Muscle layer of duodenum (tissue), 2 donors: ENCODE measurements at regions not wholly inside any gene's neighbourhood (a gene's known extent, or its start where the extent isn't known, plus 50 kb on each side); places are given as distances from the start of the nearest gene placed in this dataset.
"Not testable (repeated sequence)": the region's sequence is repeated elsewhere in the genome, so short reads cannot be mapped to it uniquely, and the experiment has no call there.

Experiments used
- H3K27ac ChIP-seq: one replicate; pipeline ENCODE4 v1.7.0; 2013; ENCODE audit warnings: mild to moderate bottlenecking, low read length
- H3K27me3 ChIP-seq: one replicate; pipeline ENCODE4 v1.7.0; 2013; ENCODE audit warnings: low read depth, mild to moderate bottlenecking, control low read depth, low read length
- H3K36me3 ChIP-seq, 2 donors: one replicate each; pipeline ENCODE4 v1.7.0; 2013; ENCODE audit warnings: low read length in 2 of 2, control low read depth in 1 of 2, mild to moderate bottlenecking in 1 of 2; ENCODE audit not compliant: insufficient read depth in 2 of 2, control insufficient read depth in 1 of 2
- H3K4me1 ChIP-seq, 2 donors: one replicate each; pipeline ENCODE4 v1.7.0; 2013; ENCODE audit warnings: low read length in 2 of 2, mild to moderate bottlenecking in 2 of 2, control low read depth in 1 of 2, moderate library complexity in 1 of 2; ENCODE audit not compliant: insufficient read depth in 2 of 2, control insufficient read depth in 1 of 2
- H3K4me3 ChIP-seq, 2 donors: one replicate each; pipeline ENCODE4 v1.7.0; 2013; ENCODE audit warnings: low read length in 2 of 2, low read depth in 1 of 2, mild to moderate bottlenecking in 1 of 2
- H3K9me3 ChIP-seq, 2 donors: one replicate each; pipeline ENCODE4 v1.7.0; 2013; ENCODE audit warnings: low read length in 2 of 2, control low read depth in 1 of 2, mild to moderate bottlenecking in 1 of 2; ENCODE audit not compliant: control insufficient read depth in 1 of 2
- donor health status: healthy.

- not testable (repeated sequence) for H3K4me3 ChIP-seq, H3K9me3 ChIP-seq, H3K27me3 ChIP-seq, H3K27ac ChIP-seq, H3K36me3 ChIP-seq, H3K4me1 ChIP-seq
Measured at GRCh38 chr9:39533763-39534548, 178.5 kb downstream of the SPATA31A1 start.

DNA sequence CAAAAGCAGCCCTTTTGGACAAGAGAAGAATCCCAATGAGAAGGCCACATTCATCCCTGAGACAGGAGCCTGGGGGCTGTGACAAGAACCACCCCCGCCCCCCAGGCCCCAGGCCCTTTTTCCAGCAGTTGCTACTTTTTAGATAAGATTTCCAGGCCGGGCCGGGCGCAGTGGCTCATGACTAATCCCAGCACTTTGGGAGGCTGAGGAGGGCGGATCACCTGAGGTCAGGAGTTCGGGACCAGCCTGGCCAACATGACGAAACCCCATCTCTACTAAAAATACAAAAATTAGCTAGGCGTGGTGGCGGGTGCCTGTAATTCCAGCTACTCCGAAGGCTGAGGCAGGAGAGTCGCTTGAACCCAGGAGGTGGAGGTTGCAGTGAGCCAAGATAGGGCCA lies 179.4 kb downstream of the SPATA31A1 start:
- not testable (repeated sequence) for H3K36me3 ChIP-seq, H3K4me3 ChIP-seq, H3K4me1 ChIP-seq, H3K9me3 ChIP-seq, H3K27me3 ChIP-seq, H3K27ac ChIP-seq

DNA sequence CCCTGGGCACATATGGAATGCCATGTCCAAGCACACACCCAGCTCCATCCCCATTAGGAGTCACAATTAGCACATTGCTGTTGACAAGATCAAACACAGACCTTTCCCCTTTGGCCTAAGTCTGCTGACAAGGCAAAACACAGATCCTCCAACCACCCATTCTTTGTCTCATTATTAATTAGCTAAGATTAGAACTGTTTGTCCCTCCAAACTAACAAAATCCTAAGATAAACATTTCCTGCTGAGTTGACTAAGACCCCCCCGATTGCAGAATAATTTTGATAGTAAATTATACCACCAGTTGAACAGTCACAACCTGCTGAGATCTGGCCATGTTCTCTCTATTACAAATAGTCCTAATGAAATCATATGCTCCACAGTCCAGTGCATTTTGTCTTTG lies 186.7 kb downstream of the SPATA31A1 start:
- H3K27ac ChIP-seq, H3K27me3 ChIP-seq, H3K4me1 ChIP-seq, H3K36me3 ChIP-seq, H3K4me3 ChIP-seq, H3K9me3 ChIP-seq: not testable (repeated sequence)

- H3K27ac ChIP-seq, H3K9me3 ChIP-seq, H3K4me3 ChIP-seq, H3K27me3 ChIP-seq, H3K4me1 ChIP-seq, H3K36me3 ChIP-seq: not testable (repeated sequence)
Measured at GRCh38 chr9:39545079-39545478, 189.6 kb downstream of the SPATA31A1 start.

GRCh38 chr9:39550573-39550972 lies 195.1 kb downstream of the SPATA31A1 start:
- H3K4me1 ChIP-seq, H3K27me3 ChIP-seq, H3K9me3 ChIP-seq, H3K27ac ChIP-seq, H3K36me3 ChIP-seq, H3K4me3 ChIP-seq: not testable (repeated sequence)

- not testable (repeated sequence) for H3K27me3 ChIP-seq, H3K36me3 ChIP-seq, H3K4me1 ChIP-seq, H3K9me3 ChIP-seq, H3K4me3 ChIP-seq, H3K27ac ChIP-seq
Measured at GRCh38 chr9:39551544-39551943, 196.1 kb downstream of the SPATA31A1 start.

DNA sequence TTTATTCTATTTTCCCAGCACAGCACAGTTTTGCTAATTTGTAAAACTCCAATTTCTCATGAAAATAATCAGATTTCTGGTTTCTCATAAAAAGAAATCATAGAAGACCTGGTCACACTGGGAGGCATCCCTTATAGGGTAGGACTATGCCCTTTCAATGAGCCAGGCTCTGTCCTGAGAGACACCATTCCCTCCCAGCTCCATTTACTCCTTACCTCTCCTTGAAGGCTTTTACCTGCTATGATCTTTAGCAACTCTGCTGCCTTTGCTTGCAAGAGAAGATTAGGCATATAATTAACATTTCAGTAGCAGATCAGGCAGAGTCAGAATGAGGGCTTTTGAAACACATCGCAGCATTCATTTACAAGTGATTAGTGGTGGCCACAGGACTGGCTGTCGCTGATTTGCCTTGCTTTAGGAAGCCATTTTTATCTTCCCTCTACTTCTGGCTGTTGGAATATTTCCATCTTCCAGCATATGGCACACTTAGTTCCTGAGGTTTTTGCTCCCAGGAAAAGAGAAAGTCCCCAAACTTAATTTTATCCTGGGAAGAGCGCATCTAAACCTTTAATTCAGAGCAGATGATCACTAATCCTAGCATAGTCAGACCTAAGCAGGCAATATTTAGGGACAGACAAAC lies 196.9 kb downstream of the SPATA31A1 start:
- H3K36me3 ChIP-seq, H3K4me1 ChIP-seq, H3K27me3 ChIP-seq, H3K9me3 ChIP-seq, H3K4me3 ChIP-seq, H3K27ac ChIP-seq: not testable (repeated sequence)

DNA sequence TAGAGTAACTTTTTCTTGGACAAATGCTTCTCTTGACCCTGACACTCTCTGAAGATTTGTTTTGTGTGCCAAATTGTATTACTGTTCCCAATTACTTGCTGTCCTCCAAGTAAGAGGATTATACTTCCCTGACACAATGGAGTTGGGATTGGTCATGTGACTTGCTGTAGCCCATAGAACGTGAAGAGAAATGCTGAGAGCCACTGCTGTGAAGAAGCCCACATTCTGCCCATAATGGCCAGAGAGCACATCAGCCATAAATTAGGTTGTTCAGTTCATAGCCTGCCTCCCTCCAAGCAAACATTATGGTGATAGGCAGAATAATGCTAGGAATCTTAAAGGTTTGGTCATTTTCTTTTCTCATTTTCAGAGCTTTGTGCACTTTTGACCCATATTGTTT lies 198.9 kb downstream of the SPATA31A1 start:
- H3K27me3 ChIP-seq, H3K4me1 ChIP-seq, H3K27ac ChIP-seq, H3K4me3 ChIP-seq, H3K36me3 ChIP-seq, H3K9me3 ChIP-seq: not testable (repeated sequence)

DNA sequence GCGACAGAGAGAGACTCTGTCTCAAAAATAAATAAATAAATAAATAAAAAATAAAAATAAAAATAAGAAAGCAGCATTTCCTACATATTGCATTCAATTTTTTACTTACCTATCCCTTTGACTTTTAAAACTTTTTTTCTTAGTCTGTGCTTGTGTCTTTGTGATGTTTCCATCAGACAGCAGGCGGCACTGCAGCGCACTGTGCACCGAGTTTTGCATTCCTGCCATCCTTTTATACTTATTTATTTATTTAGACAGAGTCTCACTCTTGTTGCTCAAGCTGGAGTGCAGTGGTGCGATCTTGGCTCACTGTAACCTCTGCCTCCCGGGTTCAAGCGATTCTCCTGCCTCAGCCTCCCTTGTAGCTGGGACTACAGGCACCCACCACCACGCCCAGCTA lies 203.9 kb downstream of the SPATA31A1 start:
- not testable (repeated sequence) for H3K4me1 ChIP-seq, H3K27me3 ChIP-seq, H3K9me3 ChIP-seq, H3K4me3 ChIP-seq, H3K36me3 ChIP-seq, H3K27ac ChIP-seq

- H3K27ac ChIP-seq, H3K27me3 ChIP-seq, H3K4me3 ChIP-seq, H3K36me3 ChIP-seq, H3K9me3 ChIP-seq, H3K4me1 ChIP-seq: not testable (repeated sequence)
Measured at GRCh38 chr9:39566782-39567181, 211.3 kb downstream of the SPATA31A1 start.

- H3K36me3 ChIP-seq, H3K27me3 ChIP-seq, H3K4me3 ChIP-seq, H3K9me3 ChIP-seq, H3K27ac ChIP-seq, H3K4me1 ChIP-seq: not testable (repeated sequence)
Measured at GRCh38 chr9:39567396-39567795, 211.9 kb downstream of the SPATA31A1 start.

GRCh38 chr9:39568900-39569299 lies 213.4 kb downstream of the SPATA31A1 start:
- not testable (repeated sequence) for H3K4me1 ChIP-seq, H3K9me3 ChIP-seq, H3K4me3 ChIP-seq, H3K27me3 ChIP-seq, H3K27ac ChIP-seq, H3K36me3 ChIP-seq
